ENCODE measurements at regions not wholly inside any gene's neighbourhood (a gene's known extent, or its start where the extent isn't known, plus 50 kb on each side); places are given as distances from the start of the nearest gene placed in this dataset.

DNA sequence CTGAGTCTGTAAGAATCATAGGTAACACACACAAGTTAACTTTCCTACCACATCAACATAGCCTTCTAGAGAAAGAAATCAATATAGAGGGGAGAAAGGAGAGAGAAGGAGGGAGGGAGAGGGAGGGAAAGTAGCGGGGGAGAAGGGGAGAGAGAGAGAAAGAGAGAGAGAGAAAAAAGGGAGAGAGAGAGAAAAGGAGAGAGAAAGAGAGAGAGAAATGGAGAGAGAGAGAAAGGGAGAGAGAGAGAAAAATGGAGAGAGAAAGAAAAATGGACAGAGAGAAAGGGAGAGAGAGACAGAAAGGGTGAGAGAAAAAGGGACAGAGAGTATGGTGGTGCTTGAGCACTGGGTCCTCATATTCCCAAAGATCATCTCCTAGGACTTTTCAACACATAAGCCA, 591.7 kb downstream of the ZEB2 start:
- TF ChIP-seq, protein P1, sequence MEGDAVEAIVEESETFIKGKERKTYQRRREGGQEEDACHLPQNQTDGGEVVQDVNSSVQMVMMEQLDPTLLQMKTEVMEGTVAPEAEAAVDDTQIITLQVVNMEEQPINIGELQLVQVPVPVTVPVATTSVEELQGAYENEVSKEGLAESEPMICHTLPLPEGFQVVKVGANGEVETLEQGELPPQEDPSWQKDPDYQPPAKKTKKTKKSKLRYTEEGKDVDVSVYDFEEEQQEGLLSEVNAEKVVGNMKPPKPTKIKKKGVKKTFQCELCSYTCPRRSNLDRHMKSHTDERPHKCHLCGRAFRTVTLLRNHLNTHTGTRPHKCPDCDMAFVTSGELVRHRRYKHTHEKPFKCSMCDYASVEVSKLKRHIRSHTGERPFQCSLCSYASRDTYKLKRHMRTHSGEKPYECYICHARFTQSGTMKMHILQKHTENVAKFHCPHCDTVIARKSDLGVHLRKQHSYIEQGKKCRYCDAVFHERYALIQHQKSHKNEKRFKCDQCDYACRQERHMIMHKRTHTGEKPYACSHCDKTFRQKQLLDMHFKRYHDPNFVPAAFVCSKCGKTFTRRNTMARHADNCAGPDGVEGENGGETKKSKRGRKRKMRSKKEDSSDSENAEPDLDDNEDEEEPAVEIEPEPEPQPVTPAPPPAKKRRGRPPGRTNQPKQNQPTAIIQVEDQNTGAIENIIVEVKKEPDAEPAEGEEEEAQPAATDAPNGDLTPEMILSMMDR (IDR thresholded peaks at IDR 0.05; ENCODE audit: low read depth, low read length, missing input control): no peak
- TF ChIP-seq SP1 (IDR thresholded peaks at IDR 0.05): no peak
- no peak for TF ChIP-seq EGR1 (IDR thresholded peaks at IDR 0.05; ENCODE audit: low read depth in 2 of 2)
- TF ChIP-seq GABPA (IDR thresholded peaks at IDR 0.05 in 1 of 2, conservative IDR thresholded peaks at IDR 0.05 in 1 of 2): no peak
- TF ChIP-seq REST (IDR thresholded peaks at IDR 0.05): no peak
- TF ChIP-seq FOXA1 (IDR thresholded peaks at IDR 0.05): no peak
- TF ChIP-seq TAF1 (conservative IDR thresholded peaks at IDR 0.05): no peak
- no peak for TF ChIP-seq MAX (IDR thresholded peaks at IDR 0.05)
- no peak for TF ChIP-seq ATF3 (IDR thresholded peaks at IDR 0.05)
- TF ChIP-seq RAD21 (IDR thresholded peaks at IDR 0.05): no peak
- no peak for TF ChIP-seq YY1 (IDR thresholded peaks at IDR 0.05)
- no peak for TF ChIP-seq FOXA2 (IDR thresholded peaks at IDR 0.05)
